ENCODE measurements at regions not wholly inside any gene's neighbourhood (a gene's known extent, or its start where the extent isn't known, plus 50 kb on each side); places are given as distances from the start of the nearest gene placed in this dataset.

DNA sequence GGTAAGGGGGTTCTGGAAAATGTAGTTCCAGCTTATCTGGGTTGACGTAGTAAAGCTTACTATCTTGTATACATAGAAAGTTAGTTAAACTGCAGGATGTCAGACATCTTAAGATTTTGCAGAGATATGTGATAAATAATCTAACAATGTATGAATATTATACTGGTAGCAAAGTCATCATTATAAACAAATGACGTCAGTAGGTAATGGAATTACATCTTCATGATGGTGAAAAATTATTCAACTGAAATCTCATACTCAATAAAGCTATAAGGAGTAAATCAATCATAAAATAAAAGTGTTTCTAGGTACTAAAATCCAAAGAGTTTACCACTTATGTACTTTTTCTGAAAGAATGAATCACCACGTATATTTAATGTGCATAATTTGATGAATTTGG, 217.3 kb upstream of the CDH10 start:
- TF ChIP-seq POLR2AphosphoS5 (IDR thresholded peaks at IDR 0.05; ENCODE audit: borderline replicate concordance, low read depth, low read length) (no peak), EZH2 (IDR thresholded peaks at IDR 0.05) (no peak), FOXP2 (optimal IDR thresholded peaks at IDR 0.05; ENCODE audit: control extremely low read depth, extremely low read length, insufficient read depth) (no peak)
- no peak for DNase-seq (ENCODE audit: low read depth, low spot score)
- Histone ChIP-seq H3K4me3 (no peak overlapping the region), H3K9me3 (ENCODE audit: low read depth, low read length) (no peaks in the 10 kb centered on the region), H3K9ac (ENCODE audit: insufficient read length) (no peak overlapping the region), H3K36me3 (ENCODE audit: insufficient read depth, low read length) (no peaks in the 10 kb centered on the region), H3K27ac (no peak overlapping the region)

DNA sequence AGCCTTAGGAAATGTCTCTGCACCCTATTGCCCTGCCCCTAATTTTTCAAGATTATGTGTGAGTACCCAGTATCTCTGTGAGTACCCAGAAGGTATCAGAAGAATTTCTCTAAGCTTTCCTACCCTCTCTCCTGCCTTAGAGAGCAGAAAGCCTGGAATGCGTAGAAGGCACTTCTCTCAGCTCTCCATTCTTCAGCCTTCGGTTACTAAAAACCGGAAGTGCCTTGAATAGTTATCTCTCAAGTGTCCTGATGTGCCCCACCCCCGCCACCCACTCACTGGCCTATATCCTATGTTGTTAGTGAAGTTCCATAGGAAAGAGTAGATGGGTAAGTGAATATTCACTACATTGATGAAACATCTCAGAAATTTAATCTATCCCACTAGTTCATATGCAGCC, 210.7 kb upstream of the CDH10 start:
- H3K4me3 ChIP-seq: no peak overlapping the region
- TF ChIP-seq POLR2AphosphoS5 (IDR thresholded peaks at IDR 0.05; ENCODE audit: borderline replicate concordance, low read depth, low read length) (no peak), EZH2 (IDR thresholded peaks at IDR 0.05) (no peak), FOXP2 (optimal IDR thresholded peaks at IDR 0.05; ENCODE audit: control extremely low read depth, extremely low read length, insufficient read depth) (no peak)
- no peak overlapping the region for H3K9ac ChIP-seq (ENCODE audit: insufficient read length)
- no peaks in the 10 kb centered on the region for H3K36me3 ChIP-seq (ENCODE audit: insufficient read depth, low read length)
- H3K27ac ChIP-seq: no peak overlapping the region
- DNase-seq (ENCODE audit: low read depth, low spot score): no peak
- H3K9me3 ChIP-seq (ENCODE audit: low read depth, low read length): no peaks in the 10 kb centered on the region

DNA sequence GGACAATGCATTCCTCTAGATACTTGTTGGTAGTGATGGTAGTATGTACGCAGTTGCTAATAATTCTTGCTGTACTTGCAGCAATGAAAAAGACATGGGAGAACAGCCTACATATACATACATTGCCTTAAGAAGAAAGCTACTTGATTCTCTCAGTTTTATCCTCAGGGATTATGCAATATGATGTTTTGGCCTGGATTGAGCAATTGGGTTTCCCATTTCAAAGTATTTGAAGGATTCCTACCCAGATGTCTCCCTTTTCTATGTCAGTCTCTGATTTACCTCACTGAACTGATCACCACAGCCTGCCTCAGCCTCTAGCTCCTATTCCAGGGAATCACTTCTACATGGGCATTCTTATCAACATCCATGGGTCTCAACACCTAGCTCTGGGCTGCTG, 210.1 kb upstream of the CDH10 start:
- Histone ChIP-seq H3K36me3 (ENCODE audit: insufficient read depth, low read length) (no peaks in the 10 kb centered on the region), H3K9ac (ENCODE audit: insufficient read length) (no peak overlapping the region), H3K9me3 (ENCODE audit: low read depth, low read length) (no peaks in the 10 kb centered on the region), H3K27ac (no peak overlapping the region), H3K4me3 (no peak overlapping the region)
- no peak for TF ChIP-seq EZH2 (IDR thresholded peaks at IDR 0.05)
- no peak for TF ChIP-seq FOXP2 (optimal IDR thresholded peaks at IDR 0.05; ENCODE audit: control extremely low read depth, extremely low read length, insufficient read depth)
- TF ChIP-seq POLR2AphosphoS5 (IDR thresholded peaks at IDR 0.05; ENCODE audit: borderline replicate concordance, low read depth, low read length): no peak
- DNase-seq (ENCODE audit: low read depth, low spot score): no peak

GRCh38 chr5:24854350-24854749, 209.6 kb upstream of the CDH10 start:
- Histone ChIP-seq H3K9ac (ENCODE audit: insufficient read length) (no peak overlapping the region), H3K4me3 (no peak overlapping the region), H3K36me3 (ENCODE audit: insufficient read depth, low read length) (no peaks in the 10 kb centered on the region), H3K9me3 (ENCODE audit: low read depth, low read length) (no peaks in the 10 kb centered on the region), H3K27ac (no peak overlapping the region)
- TF ChIP-seq FOXP2 (optimal IDR thresholded peaks at IDR 0.05; ENCODE audit: control extremely low read depth, extremely low read length, insufficient read depth): no peak
- TF ChIP-seq POLR2AphosphoS5 (IDR thresholded peaks at IDR 0.05; ENCODE audit: borderline replicate concordance, low read depth, low read length): no peak
- no peak for TF ChIP-seq EZH2 (IDR thresholded peaks at IDR 0.05)
- no peak for DNase-seq (ENCODE audit: low read depth, low spot score)

DNA sequence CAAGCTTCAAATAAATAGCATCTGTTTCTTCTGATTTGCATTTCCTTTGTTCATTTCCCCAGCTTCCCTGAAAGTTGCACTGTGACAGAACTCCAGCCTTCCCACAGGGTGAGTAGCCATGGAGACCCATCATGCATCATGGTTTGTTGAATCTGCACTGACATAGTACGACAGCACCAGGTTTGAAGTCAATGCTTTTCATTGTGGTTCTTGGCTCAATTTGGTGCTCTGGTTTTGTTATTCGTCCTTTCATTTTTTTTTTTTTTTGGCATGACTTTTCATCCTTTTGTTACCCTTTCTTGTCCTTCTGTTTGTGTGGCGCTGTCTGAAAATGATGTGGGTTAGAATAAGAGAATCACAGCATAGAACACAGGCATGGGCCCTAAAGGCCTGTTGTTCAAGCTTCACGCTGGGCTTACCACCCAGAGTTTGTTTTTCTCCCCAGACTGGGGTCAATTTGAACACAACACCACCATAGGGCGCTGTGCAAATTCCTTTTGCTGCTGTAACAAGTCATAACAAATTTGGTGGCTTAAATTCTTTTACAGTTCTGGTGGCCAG, 206.2 kb upstream of the CDH10 start:
- no peak overlapping the region for H3K9ac ChIP-seq (ENCODE audit: insufficient read length)
- DNase-seq (ENCODE audit: low read depth, low spot score): no peak
- no peak overlapping the region for H3K4me3 ChIP-seq
- no peaks in the 10 kb centered on the region for H3K9me3 ChIP-seq (ENCODE audit: low read depth, low read length)
- H3K27ac ChIP-seq: no peak overlapping the region
- no peaks in the 10 kb centered on the region for H3K36me3 ChIP-seq (ENCODE audit: insufficient read depth, low read length)
- TF ChIP-seq EZH2 (IDR thresholded peaks at IDR 0.05) (no peak), POLR2AphosphoS5 (IDR thresholded peaks at IDR 0.05; ENCODE audit: borderline replicate concordance, low read depth, low read length) (no peak), FOXP2 (optimal IDR thresholded peaks at IDR 0.05; ENCODE audit: control extremely low read depth, extremely low read length, insufficient read depth) (no peak)

- Histone ChIP-seq H3K4me3 (no peak overlapping the region), H3K36me3 (ENCODE audit: insufficient read depth, low read length) (no peaks in the 10 kb centered on the region), H3K27ac (no peak overlapping the region), H3K9ac (ENCODE audit: insufficient read length) (no peak overlapping the region), H3K9me3 (ENCODE audit: low read depth, low read length) (no peaks in the 10 kb centered on the region)
- no peak for TF ChIP-seq EZH2 (IDR thresholded peaks at IDR 0.05)
- no peak for TF ChIP-seq POLR2AphosphoS5 (IDR thresholded peaks at IDR 0.05; ENCODE audit: borderline replicate concordance, low read depth, low read length)
- TF ChIP-seq FOXP2 (optimal IDR thresholded peaks at IDR 0.05; ENCODE audit: control extremely low read depth, extremely low read length, insufficient read depth): no peak
- DNase-seq (ENCODE audit: low read depth, low spot score): peak; percentile 22
These were observed 204.4 kb upstream of the CDH10 start for GRCh38 chr5:24849210-24849609.

DNA sequence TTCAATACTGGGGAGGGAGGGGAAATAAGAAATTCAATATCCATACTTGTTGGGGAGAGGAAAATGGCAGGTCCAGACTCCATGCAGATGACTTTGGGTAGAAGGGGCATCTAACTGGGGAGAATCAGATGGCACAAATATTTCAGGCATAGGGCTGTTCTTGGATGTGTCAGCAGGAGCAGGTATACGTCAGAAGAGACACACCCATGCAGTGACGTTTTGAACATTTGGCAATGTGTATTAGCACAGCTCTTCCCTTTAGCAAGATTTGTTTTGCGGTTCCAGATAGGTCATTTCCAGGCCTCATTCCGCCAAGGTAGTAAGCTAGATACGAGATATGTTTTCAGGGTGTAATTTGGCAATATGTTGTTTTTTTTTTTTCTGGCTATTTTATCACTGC, 187.2 kb upstream of the CDH10 start:
- H3K36me3 ChIP-seq (ENCODE audit: insufficient read depth, low read length): no peaks in the 10 kb centered on the region
- H3K27ac ChIP-seq: no peak overlapping the region
- DNase-seq (ENCODE audit: low read depth, low spot score): no peak
- no peak for TF ChIP-seq EZH2 (IDR thresholded peaks at IDR 0.05)
- TF ChIP-seq FOXP2 (optimal IDR thresholded peaks at IDR 0.05; ENCODE audit: control extremely low read depth, extremely low read length, insufficient read depth): no peak
- no peak for TF ChIP-seq POLR2AphosphoS5 (IDR thresholded peaks at IDR 0.05; ENCODE audit: borderline replicate concordance, low read depth, low read length)
- H3K9ac ChIP-seq (ENCODE audit: insufficient read length): no peak overlapping the region
- H3K9me3 ChIP-seq (ENCODE audit: low read depth, low read length): no peaks in the 10 kb centered on the region
- no peak overlapping the region for H3K4me3 ChIP-seq

DNA sequence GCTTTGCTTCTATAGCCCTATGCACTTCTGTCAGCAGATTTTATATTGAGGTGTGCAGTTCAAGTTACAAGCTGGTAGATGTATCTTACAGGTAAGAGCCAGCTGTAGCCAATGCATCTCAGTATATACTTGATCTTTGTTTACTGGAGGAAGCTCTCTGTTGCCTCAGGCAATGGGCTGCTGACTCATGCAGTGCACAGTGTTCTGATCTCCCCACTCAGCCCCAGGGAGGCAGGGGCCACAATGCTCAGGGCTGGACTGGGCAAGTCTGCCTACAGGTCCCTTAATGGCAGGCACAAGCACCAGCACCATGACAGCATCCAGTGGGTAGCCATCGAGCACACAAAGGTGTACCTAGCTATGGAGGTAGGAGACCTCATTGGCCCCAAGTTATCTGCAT, 178.8 kb upstream of the CDH10 start:
- H3K36me3 ChIP-seq (ENCODE audit: insufficient read depth, low read length): no peaks in the 10 kb centered on the region
- no peak overlapping the region for H3K4me3 ChIP-seq
- H3K9ac ChIP-seq (ENCODE audit: insufficient read length): no peak overlapping the region
- H3K9me3 ChIP-seq (ENCODE audit: low read depth, low read length): no peaks in the 10 kb centered on the region
- no peak for DNase-seq (ENCODE audit: low read depth, low spot score)
- TF ChIP-seq EZH2 (IDR thresholded peaks at IDR 0.05): no peak
- no peak for TF ChIP-seq FOXP2 (optimal IDR thresholded peaks at IDR 0.05; ENCODE audit: control extremely low read depth, extremely low read length, insufficient read depth)
- TF ChIP-seq POLR2AphosphoS5 (IDR thresholded peaks at IDR 0.05; ENCODE audit: borderline replicate concordance, low read depth, low read length): no peak
- no peak overlapping the region for H3K27ac ChIP-seq

DNA sequence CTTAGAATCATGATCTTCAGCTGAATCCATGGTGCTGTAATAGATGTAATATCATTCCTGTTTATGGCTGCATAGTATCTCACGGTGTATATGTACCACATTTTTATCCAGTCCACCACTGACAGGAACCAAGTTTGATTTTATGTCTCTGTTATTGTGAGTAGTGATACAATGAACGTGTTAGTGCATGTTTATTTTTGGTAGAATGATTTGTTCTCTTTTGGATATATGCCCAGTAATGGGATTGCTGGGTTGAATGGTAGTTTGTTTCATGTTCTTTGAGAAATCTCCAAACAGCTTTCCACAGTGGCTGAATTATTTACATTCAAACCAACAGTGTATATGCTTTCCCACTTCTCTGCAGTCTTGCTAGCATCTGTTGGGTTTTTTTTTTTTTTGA, 175.1 kb upstream of the CDH10 start:
- H3K36me3 ChIP-seq (ENCODE audit: insufficient read depth, low read length): no peaks in the 10 kb centered on the region
- TF ChIP-seq EZH2 (IDR thresholded peaks at IDR 0.05): no peak
- no peak for TF ChIP-seq FOXP2 (optimal IDR thresholded peaks at IDR 0.05; ENCODE audit: control extremely low read depth, extremely low read length, insufficient read depth)
- no peak for TF ChIP-seq POLR2AphosphoS5 (IDR thresholded peaks at IDR 0.05; ENCODE audit: borderline replicate concordance, low read depth, low read length)
- no peak overlapping the region for H3K4me3 ChIP-seq
- no peak overlapping the region for H3K27ac ChIP-seq
- no peaks in the 10 kb centered on the region for H3K9me3 ChIP-seq (ENCODE audit: low read depth, low read length)
- DNase-seq (ENCODE audit: low read depth, low spot score): no peak
- no peak overlapping the region for H3K9ac ChIP-seq (ENCODE audit: insufficient read length)

Data from SK-N-MC (cell line).